MM.1S (cell line): ENCODE measurements at regions not wholly inside any gene's neighbourhood (a gene's known extent, or its start where the extent isn't known, plus 50 kb on each side); places are given as distances from the start of the nearest gene placed in this dataset.
"Not testable (repeated sequence)": the region's sequence is repeated elsewhere in the genome, so short reads cannot be mapped to it uniquely, and the experiment has no call there.

Experiments used
- DNase-seq: peaks from one replicate; pipeline ENCODE4 v3.0.0-alpha.2; 2015
- H2AFZ ChIP-seq: fragments of 300-600 bp; sonication (generic); 2 replicates; pipeline ENCODE4 v1.6.0; 2016; ENCODE audit warnings: antibody characterized with exemption, low read length
- H3F3A ChIP-seq: fragments of 300-600 bp; sonication (generic); 2 replicates; pipeline ENCODE4 v1.6.1; 2016; ENCODE audit warnings: mild to moderate bottlenecking, antibody characterized with exemption, low read length, moderate library complexity, mixed read lengths; ENCODE audit not compliant: insufficient read depth
- H3K27ac ChIP-seq: fragments of 300-600 bp; sonication (generic); 2 replicates; pipeline ENCODE4 v1.5.1; 2016; ENCODE audit warnings: mild to moderate bottlenecking, low read length
- H3K27me3 ChIP-seq: fragments of 300-600 bp; sonication (generic); replicated peaks from 2 replicates; pipeline ENCODE4 v1.6.0; 2016; ENCODE audit warnings: low read length; ENCODE audit not compliant: insufficient read depth
- H3K36me3 ChIP-seq: fragments of 300-600 bp; sonication (generic); replicated peaks from 2 replicates; pipeline ENCODE4 v1.6.1; 2016; ENCODE audit warnings: mild to moderate bottlenecking, low read length, mixed read lengths; ENCODE audit not compliant: insufficient read depth
- H3K4me1 ChIP-seq: fragments of 300-600 bp; sonication (generic); 2 replicates; pipeline ENCODE4 v1.6.1; 2016; ENCODE audit warnings: low read length, mixed read lengths
- H3K4me2 ChIP-seq: fragments of 300-600 bp; sonication (generic); 2 replicates; pipeline ENCODE4 v1.6.0; 2016; ENCODE audit warnings: low read depth, low read length
- H3K4me3 ChIP-seq: fragments of 300-600 bp; sonication (generic); 2 replicates; pipeline ENCODE4 v1.5.1; 2016; ENCODE audit warnings: low read length, mixed read lengths
- H3K79me2 ChIP-seq: fragments of 300-600 bp; sonication (generic); 2 replicates; pipeline ENCODE4 v1.6.1; 2016; ENCODE audit warnings: mixed run types, low read length, mixed read lengths
- H3K9ac ChIP-seq: fragments of 300-600 bp; sonication (generic); 2 replicates; pipeline ENCODE4 v1.6.1; 2016; ENCODE audit warnings: low read length, mixed read lengths
- H3K9me2 ChIP-seq: fragments of 300-600 bp; sonication (generic); replicated peaks from 2 replicates; pipeline ENCODE4 v1.6.1; 2016; ENCODE audit warnings: mild to moderate bottlenecking, low read length, mixed read lengths; ENCODE audit not compliant: insufficient read depth
- H3K9me3 ChIP-seq: fragments of 300-600 bp; sonication (generic); replicated peaks from 2 replicates; pipeline ENCODE4 v1.6.1; 2016; ENCODE audit warnings: mild to moderate bottlenecking, low read length, mixed read lengths; ENCODE audit not compliant: insufficient read depth
- H4K20me1 ChIP-seq: fragments of 300-600 bp; sonication (generic); 2 replicates; pipeline ENCODE4 v1.6.1; 2016; ENCODE audit warnings: mild to moderate bottlenecking, low read length, moderate library complexity, mixed read lengths; ENCODE audit not compliant: insufficient read depth

DNA sequence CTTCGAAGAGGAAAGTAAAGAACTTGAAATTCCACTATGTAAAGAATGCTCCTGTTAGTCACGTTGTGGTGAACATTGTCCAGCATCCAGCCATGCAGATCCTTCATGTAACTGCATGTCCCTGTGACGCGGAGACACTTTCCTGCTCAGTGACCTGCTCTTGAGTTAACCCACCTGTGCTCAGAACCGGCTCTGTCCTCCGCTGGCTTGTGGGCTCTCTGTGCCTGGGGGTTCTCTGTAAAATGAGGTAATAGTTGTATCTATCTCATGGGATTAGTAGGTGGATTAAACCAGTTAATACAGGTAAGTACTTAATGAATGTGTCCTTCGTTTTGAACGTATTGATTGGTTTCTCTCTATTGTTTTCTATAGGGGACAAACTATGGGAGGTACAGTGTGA, 100.6 kb upstream of the FAM153A start:
- H3K4me1 ChIP-seq, H3K4me2 ChIP-seq, H2AFZ ChIP-seq, H3K79me2 ChIP-seq, H3K36me3 ChIP-seq, H3F3A ChIP-seq, H4K20me1 ChIP-seq, H3K27me3 ChIP-seq, H3K9me2 ChIP-seq, H3K9ac ChIP-seq, H3K27ac ChIP-seq, DNase-seq, H3K9me3 ChIP-seq, H3K4me3 ChIP-seq: not testable (repeated sequence)

DNA sequence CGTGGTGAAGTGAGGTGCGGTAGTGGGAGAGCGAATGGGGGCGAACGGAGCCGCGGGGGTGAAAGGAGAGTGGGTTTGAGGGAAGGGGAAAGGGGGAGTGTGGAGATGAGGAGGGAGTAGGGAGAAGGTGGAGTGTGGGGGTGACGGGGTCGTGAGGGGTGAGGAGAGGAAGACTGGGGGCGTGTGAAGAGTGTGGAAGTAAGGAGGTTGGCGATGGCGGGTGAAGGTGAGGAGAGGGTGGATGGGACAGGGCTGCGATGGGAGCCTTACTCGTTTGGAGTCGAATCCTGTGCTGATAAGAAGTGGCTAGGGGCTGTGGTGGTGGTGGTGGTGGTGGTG, 93.2 kb upstream of the FAM153A start:
- not testable (repeated sequence) for H3K4me2 ChIP-seq, H3K36me3 ChIP-seq, H3K4me3 ChIP-seq, H3F3A ChIP-seq, H3K4me1 ChIP-seq, H3K79me2 ChIP-seq, H3K27me3 ChIP-seq, H3K9me3 ChIP-seq, H3K27ac ChIP-seq, H3K9me2 ChIP-seq, H4K20me1 ChIP-seq, H2AFZ ChIP-seq, H3K9ac ChIP-seq
- DNase-seq, result peak; percentile 5

DNA sequence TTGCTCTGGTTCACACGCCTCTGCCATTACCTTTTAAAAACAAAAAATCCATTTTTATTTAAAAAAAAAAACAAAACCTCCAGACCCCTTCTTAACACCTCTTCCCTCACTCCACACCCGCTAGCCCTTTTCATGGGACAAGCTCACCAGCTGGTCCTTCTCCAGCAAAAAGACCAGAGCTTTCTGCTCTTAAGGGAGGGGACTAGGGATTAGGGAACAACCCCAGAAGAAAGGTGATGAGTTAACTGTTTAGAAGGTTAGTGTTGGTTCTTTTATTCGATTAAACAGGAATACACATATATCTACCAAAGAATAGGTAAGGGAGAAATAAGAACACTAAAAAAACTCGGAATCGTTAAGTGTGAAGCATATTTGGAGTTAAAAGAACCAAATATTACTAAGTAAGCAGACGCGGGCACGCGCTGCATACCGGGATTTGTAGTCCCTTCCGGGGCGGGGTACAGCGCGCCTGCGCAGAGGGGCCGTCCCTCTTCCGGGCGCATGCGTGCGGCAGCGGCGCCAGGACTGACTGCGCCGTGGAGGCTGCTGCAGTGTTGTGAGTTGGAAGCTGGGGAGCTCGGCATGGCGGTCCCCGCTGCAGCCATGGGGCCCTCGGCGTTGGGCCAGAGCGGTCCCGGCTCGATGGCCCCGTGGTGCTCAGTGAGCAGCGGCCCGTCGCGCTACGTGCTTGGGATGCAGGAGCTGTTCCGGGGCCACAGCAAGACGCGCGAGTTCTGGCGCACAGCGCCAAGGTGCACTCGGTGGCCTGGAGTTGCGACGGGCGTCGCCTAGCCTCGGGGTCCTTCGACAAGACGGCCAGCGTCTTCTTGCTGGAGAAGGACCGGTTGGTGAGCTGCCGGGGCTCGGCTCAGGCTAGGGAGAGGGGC, 92.6 kb upstream of the FAM153A start:
- H3K36me3 ChIP-seq, H3K27ac ChIP-seq, H4K20me1 ChIP-seq, H3K9me3 ChIP-seq, H2AFZ ChIP-seq, H3K9ac ChIP-seq, H3F3A ChIP-seq, H3K9me2 ChIP-seq, H3K4me1 ChIP-seq, H3K79me2 ChIP-seq, H3K4me2 ChIP-seq, H3K27me3 ChIP-seq: not testable (repeated sequence)
- H3K4me3 ChIP-seq, result peak overlapping the region; percentile 31; the same call in 1 of the 2 replicates
- DNase-seq, result peak; percentile 33

DNA sequence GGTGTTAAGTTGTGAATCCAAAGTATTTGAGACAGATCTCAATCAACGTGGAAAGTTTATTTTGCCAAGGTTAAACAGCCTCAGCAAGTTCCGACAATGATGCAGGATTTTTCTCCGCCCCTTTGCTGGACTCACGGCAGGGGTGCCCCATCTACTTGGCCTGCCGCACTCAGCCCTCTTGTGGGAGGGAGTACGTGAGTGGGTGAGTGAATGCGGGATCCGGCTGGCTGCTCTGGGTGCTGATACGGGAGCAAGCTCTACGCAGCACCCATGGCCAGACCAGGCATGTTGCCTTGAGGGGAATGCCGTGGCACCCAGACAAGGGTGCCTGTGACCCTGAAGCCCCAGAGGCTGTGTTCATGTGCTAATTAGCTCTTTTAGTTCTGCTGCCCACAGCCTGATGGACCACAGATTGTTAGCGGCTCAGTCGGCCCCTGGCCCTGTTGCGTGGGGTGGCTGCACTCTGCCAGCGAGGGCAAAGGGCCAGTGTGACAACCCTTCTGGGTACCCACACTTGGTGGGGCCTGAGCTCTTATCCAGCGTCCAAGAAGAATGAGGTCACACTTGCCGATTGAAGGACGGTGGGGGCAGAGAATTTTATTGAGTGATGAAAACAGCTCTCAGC, 81.2 kb upstream of the FAM153A start:
- DNase-seq, result not testable (repeated sequence)

DNA sequence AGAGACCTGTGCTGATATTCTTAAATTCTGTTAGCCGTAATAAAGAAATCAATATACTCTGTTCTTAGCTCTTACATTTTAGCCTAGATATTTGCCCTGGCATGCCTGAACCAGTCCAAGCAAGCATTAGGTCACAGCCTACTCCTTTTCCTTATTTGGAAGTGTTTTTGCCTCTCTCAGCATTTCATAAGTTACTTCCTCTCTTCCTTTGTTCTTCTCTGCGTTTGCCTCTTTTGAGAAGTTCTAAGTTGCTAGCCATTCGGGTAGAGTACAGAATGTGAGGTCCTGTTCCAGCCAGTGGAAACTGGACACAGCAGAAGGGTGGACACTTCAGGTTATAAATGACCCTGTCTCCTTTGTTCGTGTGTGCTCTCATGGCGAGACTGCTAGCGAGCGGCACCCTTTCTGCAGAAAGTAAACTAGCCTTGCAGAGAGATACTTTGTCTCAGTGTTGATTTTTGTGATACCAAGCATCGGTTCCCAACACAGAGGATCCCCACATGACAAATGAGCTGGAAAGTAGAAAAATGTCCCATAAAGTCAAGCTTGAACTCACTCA, 75.0 kb upstream of the FAM153A start:
- H3K79me2 ChIP-seq, H3K9me2 ChIP-seq, H2AFZ ChIP-seq, H3K36me3 ChIP-seq, H3K27me3 ChIP-seq, H3K4me1 ChIP-seq, H3K4me2 ChIP-seq, H3K9ac ChIP-seq, H3F3A ChIP-seq, H4K20me1 ChIP-seq, H3K9me3 ChIP-seq, H3K27ac ChIP-seq, DNase-seq, H3K4me3 ChIP-seq: not testable (repeated sequence)

More for the DNA sequence above, 81.2 kb upstream of the FAM153A start:
- not testable (repeated sequence) for H3K36me3 ChIP-seq, H3K79me2 ChIP-seq, H3K9ac ChIP-seq, H3K9me3 ChIP-seq, H4K20me1 ChIP-seq, H3K9me2 ChIP-seq, H3K27ac ChIP-seq, H3K4me3 ChIP-seq, H3F3A ChIP-seq, H2AFZ ChIP-seq, H3K4me1 ChIP-seq, H3K4me2 ChIP-seq, H3K27me3 ChIP-seq

DNA sequence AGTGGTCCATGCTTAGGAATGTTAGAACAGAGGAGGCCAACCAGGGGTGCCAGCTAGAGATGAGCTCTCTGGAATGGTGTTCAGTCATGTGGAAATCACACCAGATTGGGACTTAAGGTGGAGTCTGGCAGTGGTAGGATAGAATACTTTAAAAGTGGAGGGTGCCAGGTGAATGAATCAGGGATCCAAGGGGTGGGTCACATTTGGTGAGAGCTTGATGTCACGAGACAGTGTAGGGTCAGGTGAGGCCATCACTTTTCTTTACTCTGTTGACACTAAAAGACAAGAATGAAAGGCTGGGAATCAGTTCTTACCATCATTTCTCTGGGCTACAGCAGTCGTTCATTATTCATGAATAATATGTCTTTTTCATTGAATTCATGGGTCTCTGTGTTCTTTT, 73.8 kb upstream of the FAM153A start:
- H3K4me3 ChIP-seq, H3K27ac ChIP-seq, H4K20me1 ChIP-seq, DNase-seq, H2AFZ ChIP-seq, H3K27me3 ChIP-seq, H3K9ac ChIP-seq, H3K9me2 ChIP-seq, H3K36me3 ChIP-seq, H3K4me2 ChIP-seq, H3F3A ChIP-seq, H3K9me3 ChIP-seq, H3K79me2 ChIP-seq, H3K4me1 ChIP-seq: not testable (repeated sequence)

DNA sequence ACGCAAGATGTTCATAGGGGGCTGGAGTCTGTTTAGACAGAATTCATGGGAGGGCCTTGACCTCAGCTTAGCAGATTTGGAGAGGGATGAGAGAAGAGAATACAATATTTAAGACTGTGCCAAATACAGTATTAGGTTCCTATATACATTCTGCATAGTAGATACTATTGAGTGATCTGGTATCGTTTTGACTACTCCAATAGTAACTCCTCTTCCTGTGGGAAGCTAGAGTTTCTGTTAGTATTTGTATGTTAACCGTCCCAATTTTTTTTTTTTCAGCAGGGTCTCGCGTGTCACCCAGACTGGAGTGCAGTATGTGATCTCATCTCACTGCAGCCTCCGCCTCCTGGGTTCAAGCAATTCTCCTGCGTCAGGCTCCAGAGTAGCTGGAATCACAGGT, 65.2 kb upstream of the FAM153A start:
- not testable (repeated sequence) for H3K4me2 ChIP-seq, H3K27me3 ChIP-seq, H3K9me2 ChIP-seq, H3K4me3 ChIP-seq, H3F3A ChIP-seq, H3K9ac ChIP-seq, H3K79me2 ChIP-seq, H3K9me3 ChIP-seq, H3K36me3 ChIP-seq, H4K20me1 ChIP-seq, DNase-seq, H2AFZ ChIP-seq, H3K4me1 ChIP-seq, H3K27ac ChIP-seq

DNA sequence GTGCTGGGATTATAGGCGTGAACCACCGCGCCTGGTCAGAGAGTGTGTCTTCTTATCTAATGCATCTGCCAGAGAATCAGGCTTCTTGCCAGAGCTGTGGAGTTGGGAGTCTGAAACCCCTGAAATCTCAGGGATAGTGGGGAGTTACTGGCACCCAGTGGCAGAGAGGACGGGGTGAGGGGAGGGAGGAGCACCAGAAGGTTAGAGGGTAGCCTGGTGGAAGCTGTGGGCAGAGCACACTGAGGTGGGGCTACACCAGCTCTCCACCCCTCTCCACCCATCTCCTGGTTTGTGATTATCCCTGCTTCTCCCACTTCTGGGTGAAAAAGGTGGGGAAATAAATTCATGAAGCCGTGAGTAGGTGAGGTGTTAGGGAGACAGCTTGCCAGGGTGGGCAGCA, 63.9 kb upstream of the FAM153A start:
- not testable (repeated sequence) for H3K9me2 ChIP-seq, H3K79me2 ChIP-seq, H3K4me2 ChIP-seq, H3K9ac ChIP-seq, DNase-seq, H3K4me3 ChIP-seq, H2AFZ ChIP-seq, H3F3A ChIP-seq, H3K4me1 ChIP-seq, H3K36me3 ChIP-seq, H4K20me1 ChIP-seq, H3K27me3 ChIP-seq, H3K27ac ChIP-seq, H3K9me3 ChIP-seq
